Thyroid gland (tissue), 4 donors: ENCODE measurements at regions not wholly inside any gene's neighbourhood (a gene's known extent, or its start where the extent isn't known, plus 50 kb on each side); places are given as distances from the start of the nearest gene placed in this dataset.

Source experiments
- DNase-seq, 2 donors: peaks; one replicate each; pipeline ENCODE4 v3.0.0-alpha.2; 2019
- H3K27ac ChIP-seq, 3 donors: fragments of 200-600 bp; sonication (generic); 1 replicate in 2 of 3; 2 replicates in 1 of 3; pipeline ENCODE4 v1.5.1; 2016 to 2019; ENCODE audit warnings: mild to moderate bottlenecking in 1 of 3, moderate library complexity in 1 of 3
- H3K27me3 ChIP-seq: fragments of 200-600 bp; sonication (generic); one replicate; pipeline ENCODE4 v1.5.1; 2019
- H3K36me3 ChIP-seq, 2 donors: fragments of 200-600 bp; sonication (generic); one replicate each; pipeline ENCODE4 v1.5.1; 2016 to 2019
- H3K4me1 ChIP-seq, 2 donors: fragments of 200-600 bp; sonication (generic); one replicate each; pipeline ENCODE4 v1.5.1; 2017 to 2019
- H3K4me3 ChIP-seq, 3 donors: fragments of 200-600 bp; sonication (generic); replicated peaks in 1 of 3; 1 replicate in 2 of 3; 2 replicates in 1 of 3; pipeline ENCODE4 v1.5.1; 2016; ENCODE audit warnings: mild to moderate bottlenecking in 1 of 3
- H3K9me3 ChIP-seq: fragments of 200-600 bp; sonication (generic); one replicate; pipeline ENCODE4 v1.5.1; 2017
- CTCF ChIP-seq, 6 experiments: fragments of 200-600 bp in 3 of 6; fragments of 450-650 bp in 3 of 6; sonication (generic) in 3 of 6; IDR thresholded peaks; one replicate each; pipeline ENCODE4 v1.5.1; 2016 to 2019; ENCODE audit warnings: antibody characterized with exemption in 6 of 6, mild to moderate bottlenecking in 2 of 6, inconsistent platforms in 1 of 6, moderate library complexity in 1 of 6
- POLR2A ChIP-seq, 2 donors: fragments of 450-650 bp; IDR thresholded peaks; one replicate each; pipeline ENCODE4 v1.6.1; 2017; ENCODE audit warnings: antibody characterized with exemption in 2 of 2, mild to moderate bottlenecking in 2 of 2, moderate library complexity in 1 of 2
- WGBS, 2 donors: methylation state at CpG; one replicate each; pipeline ENCODE4 v1.1.5; 2017; 5-methylcytosine and 5-hydroxymethylcytosine counted together
- intact Hi-C: fragments of 100-400 bp; cut with DNase I; formaldehyde crosslinking; loops from one replicate; pipeline ENCODE4 v1.15.1; 2023

GRCh38 chr1:244948416-244948815 is 84.1 kb upstream of the HNRNPU start:
- TF ChIP-seq POLR2A (IDR thresholded peaks at IDR 0.05) = no peak
- no peak for TF ChIP-seq CTCF (IDR thresholded peaks at IDR 0.05)
- H3K27me3 ChIP-seq = no peaks in the 10 kb centered on the region
- no peak overlapping the region for H3K27ac ChIP-seq
- WGBS, 2 donors = 97 to 98% methylated on average over 4 of the region's 4 CpGs
- H3K9me3 ChIP-seq = no peaks in the 10 kb centered on the region
- H3K4me1 ChIP-seq = no peaks in the 10 kb centered on the region
- intact Hi-C loops = no loop called here
- H3K36me3 ChIP-seq = no peaks in the 10 kb centered on the region
- DNase-seq = no peak
- no peak overlapping the region for H3K4me3 ChIP-seq

GRCh38 chr1:244945109-244945671 is 80.8 kb upstream of the HNRNPU start:
- TF ChIP-seq CTCF (IDR thresholded peaks at IDR 0.05) (no peak), POLR2A (IDR thresholded peaks at IDR 0.05) (no peak)
- H3K4me1 ChIP-seq = no peaks in the 10 kb centered on the region
- H3K27me3 ChIP-seq = no peaks in the 10 kb centered on the region
- H3K27ac ChIP-seq = no peak overlapping the region
- no peak for DNase-seq
- H3K9me3 ChIP-seq = no peaks in the 10 kb centered on the region
- intact Hi-C loops = no loop called here
- WGBS, 2 donors = 88% methylated on average over 3 of the region's 3 CpGs
- H3K36me3 ChIP-seq = no peaks in the 10 kb centered on the region
- H3K4me3 ChIP-seq = no peak overlapping the region

GRCh38 chr1:244941121-244941520 is 76.8 kb upstream of the HNRNPU start:
- Histone ChIP-seq H3K27me3 (no peaks in the 10 kb centered on the region), H3K9me3 (no peaks in the 10 kb centered on the region), H3K27ac (no peak overlapping the region), H3K4me3 (no peak overlapping the region), H3K4me1 (no peaks in the 10 kb centered on the region), H3K36me3 (no peaks in the 10 kb centered on the region)
- 93 to 95% methylated on average over 13 of the region's 13 CpGs for WGBS, 2 donors
- TF ChIP-seq CTCF (IDR thresholded peaks at IDR 0.05) = no peak
- TF ChIP-seq POLR2A (IDR thresholded peaks at IDR 0.05) = no peak
- DNase-seq = no peak
- intact Hi-C loops = no loop called here

- Histone ChIP-seq H3K36me3 (no peaks in the 10 kb centered on the region), H3K9me3 (no peaks in the 10 kb centered on the region), H3K27ac (no peak overlapping the region), H3K27me3 (no peaks in the 10 kb centered on the region), H3K4me3 (no peak overlapping the region), H3K4me1 (no peaks in the 10 kb centered on the region)
- intact Hi-C loops = no loop called here
- no peak for DNase-seq
- TF ChIP-seq POLR2A (IDR thresholded peaks at IDR 0.05) (no peak), CTCF (IDR thresholded peaks at IDR 0.05) (no peak)
Measured at GRCh38 chr1:244937099-244937498, 72.8 kb upstream of the HNRNPU start.

GRCh38 chr1:244920911-244921761 is 56.8 kb upstream of the HNRNPU start:
- DNase-seq = no peak
- WGBS, 2 donors = 84 to 90% methylated on average over 4 of the region's 4 CpGs

More at GRCh38 chr1:244920911-244921761, 56.8 kb upstream of the HNRNPU start:
- H3K27me3 ChIP-seq = no peaks in the 10 kb centered on the region
- H3K9me3 ChIP-seq = no peaks in the 10 kb centered on the region
- intact Hi-C loops = no loop called here
- no peak for TF ChIP-seq POLR2A (IDR thresholded peaks at IDR 0.05)
- no peak for TF ChIP-seq CTCF (IDR thresholded peaks at IDR 0.05)
- H3K4me1 ChIP-seq = no peaks in the 10 kb centered on the region
- no peaks in the 10 kb centered on the region for H3K36me3 ChIP-seq
- no peak overlapping the region for H3K27ac ChIP-seq
- H3K4me3 ChIP-seq = no peak overlapping the region
